Vagina (tissue), 2 donors: ENCODE measurements at regions not wholly inside any gene's neighbourhood (a gene's known extent, or its start where the extent isn't known, plus 50 kb on each side); places are given as distances from the start of the nearest gene placed in this dataset.

Experiments
- DNase-seq, 2 donors: peaks; one replicate each; pipeline ENCODE4 v3.0.0-alpha.2; 2017; ENCODE audit errors: extremely low spot score in 2 of 2
- H3K27ac ChIP-seq: fragments of 200-600 bp; sonication (generic); one replicate; pipeline ENCODE4 v1.5.1; 2019
- H3K27me3 ChIP-seq: fragments of 200-600 bp; sonication (generic); one replicate; pipeline ENCODE4 v1.5.1; 2019
- H3K36me3 ChIP-seq, 2 donors: fragments of 200-600 bp; sonication (generic); one replicate each; pipeline ENCODE4 v1.5.1; 2017 to 2019
- H3K4me1 ChIP-seq: fragments of 200-600 bp; sonication (generic); one replicate; pipeline ENCODE4 v1.5.1; 2019
- H3K4me3 ChIP-seq, 2 donors: fragments of 200-600 bp; sonication (generic); 1 replicate in 1 of 2; 2 replicates in 1 of 2; pipeline ENCODE4 v1.5.1; 2016 to 2019
- H3K9me3 ChIP-seq: fragments of 200-600 bp; sonication (generic); one replicate; pipeline ENCODE4 v1.5.1; 2019
- POLR2A ChIP-seq, 2 donors: fragments of 450-650 bp; IDR thresholded peaks; one replicate each; pipeline ENCODE4 v1.6.1; 2017; ENCODE audit warnings: antibody characterized with exemption in 2 of 2, mild to moderate bottlenecking in 2 of 2, moderate library complexity in 2 of 2
- POLR2AphosphoS5 ChIP-seq, 2 donors: sonication (generic); formaldehyde crosslinking; IDR thresholded peaks; one replicate each; pipeline ENCODE4 v1.9.0; 2017; ENCODE audit warnings: antibody characterized with exemption in 2 of 2, mild to moderate bottlenecking in 2 of 2, low read depth in 1 of 2; ENCODE audit not compliant: insufficient read depth in 1 of 2
- intact Hi-C: fragments of 100-400 bp; cut with DNase I; formaldehyde crosslinking; loops from one replicate; pipeline ENCODE4 v1.15.1; 2023
- TF ChIP-seq, protein P1 (sequence below), 3 experiments: fragments of 450-650 bp in 2 of 3; fragments of 200-600 bp in 1 of 3; sonication (generic) in 1 of 3; IDR thresholded peaks; one replicate each; pipeline ENCODE4 v1.5.1; 2017 to 2019; ENCODE audit warnings: antibody characterized with exemption in 3 of 3, mild to moderate bottlenecking in 2 of 3, moderate library complexity in 2 of 3

DNA sequence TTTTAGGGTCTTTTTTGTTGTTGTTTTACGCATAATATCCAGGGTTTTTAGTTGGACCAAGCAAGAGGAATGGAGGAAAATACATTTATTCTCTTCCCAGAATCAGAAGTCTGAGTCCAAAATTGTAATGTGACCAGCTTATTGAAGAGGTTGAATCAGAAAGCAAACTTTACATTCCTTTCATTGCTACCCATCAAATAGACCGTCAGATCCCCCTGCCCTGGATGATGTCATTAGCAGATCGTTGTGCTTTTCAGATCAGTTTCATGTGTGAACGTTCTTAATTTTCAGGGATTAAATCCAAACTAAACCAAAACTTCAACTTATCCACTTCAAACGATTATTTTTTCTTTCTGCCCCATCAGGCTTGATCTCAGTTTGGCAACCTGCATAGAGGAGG lies 85.7 kb upstream of the NGF start:
- intact Hi-C loops: loop anchor here (5.0 kb wide), 1 partner anchor 1134 kb away; no protein-coding TSS in a partner anchor
- TF ChIP-seq, protein P1, sequence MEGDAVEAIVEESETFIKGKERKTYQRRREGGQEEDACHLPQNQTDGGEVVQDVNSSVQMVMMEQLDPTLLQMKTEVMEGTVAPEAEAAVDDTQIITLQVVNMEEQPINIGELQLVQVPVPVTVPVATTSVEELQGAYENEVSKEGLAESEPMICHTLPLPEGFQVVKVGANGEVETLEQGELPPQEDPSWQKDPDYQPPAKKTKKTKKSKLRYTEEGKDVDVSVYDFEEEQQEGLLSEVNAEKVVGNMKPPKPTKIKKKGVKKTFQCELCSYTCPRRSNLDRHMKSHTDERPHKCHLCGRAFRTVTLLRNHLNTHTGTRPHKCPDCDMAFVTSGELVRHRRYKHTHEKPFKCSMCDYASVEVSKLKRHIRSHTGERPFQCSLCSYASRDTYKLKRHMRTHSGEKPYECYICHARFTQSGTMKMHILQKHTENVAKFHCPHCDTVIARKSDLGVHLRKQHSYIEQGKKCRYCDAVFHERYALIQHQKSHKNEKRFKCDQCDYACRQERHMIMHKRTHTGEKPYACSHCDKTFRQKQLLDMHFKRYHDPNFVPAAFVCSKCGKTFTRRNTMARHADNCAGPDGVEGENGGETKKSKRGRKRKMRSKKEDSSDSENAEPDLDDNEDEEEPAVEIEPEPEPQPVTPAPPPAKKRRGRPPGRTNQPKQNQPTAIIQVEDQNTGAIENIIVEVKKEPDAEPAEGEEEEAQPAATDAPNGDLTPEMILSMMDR (IDR thresholded peaks at IDR 0.05): no peak
- TF ChIP-seq POLR2A (IDR thresholded peaks at IDR 0.05) (no peak), POLR2AphosphoS5 (IDR thresholded peaks at IDR 0.05; ENCODE audit: insufficient read depth in 1 of 2, low read depth in 1 of 2) (no peak)
- no peak for DNase-seq

DNA sequence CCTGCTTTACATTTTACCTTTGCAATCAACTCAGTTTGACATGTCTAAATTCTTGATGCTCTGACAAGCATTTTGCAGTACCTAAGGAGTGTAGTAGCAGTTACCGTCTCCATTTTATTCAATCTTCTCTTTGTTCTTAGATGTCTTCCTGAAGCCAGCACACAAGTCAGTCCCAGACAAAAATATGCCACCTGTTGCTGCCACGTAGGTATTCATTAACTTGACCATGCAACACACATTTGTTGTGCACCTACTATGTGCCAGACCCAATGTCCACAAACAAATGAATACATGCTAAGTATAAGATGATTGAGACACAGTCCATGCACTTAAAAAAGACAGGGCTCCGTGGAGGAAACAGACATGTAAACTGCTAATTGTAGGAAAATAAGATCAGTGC lies 81.5 kb upstream of the NGF start:
- H3K4me3 ChIP-seq: no peak overlapping the region
- H3K27ac ChIP-seq: no peak overlapping the region
- intact Hi-C loops: no loop called here
- no peak for DNase-seq
- no peaks in the 10 kb centered on the region for H3K27me3 ChIP-seq
- H3K9me3 ChIP-seq: no peaks in the 10 kb centered on the region
- TF ChIP-seq POLR2A (IDR thresholded peaks at IDR 0.05) (no peak), POLR2AphosphoS5 (IDR thresholded peaks at IDR 0.05; ENCODE audit: insufficient read depth in 1 of 2, low read depth in 1 of 2) (no peak)
- TF ChIP-seq, protein P1 (IDR thresholded peaks at IDR 0.05): no peak
- no peaks in the 10 kb centered on the region for H3K36me3 ChIP-seq
- no peaks in the 10 kb centered on the region for H3K4me1 ChIP-seq

More for the DNA sequence above, 85.7 kb upstream of the NGF start:
- Histone ChIP-seq H3K27me3 (no peaks in the 10 kb centered on the region), H3K4me1 (no peaks in the 10 kb centered on the region), H3K27ac (no peak overlapping the region), H3K4me3 (no peak overlapping the region), H3K36me3 (no peaks in the 10 kb centered on the region), H3K9me3 (no peaks in the 10 kb centered on the region)

DNA sequence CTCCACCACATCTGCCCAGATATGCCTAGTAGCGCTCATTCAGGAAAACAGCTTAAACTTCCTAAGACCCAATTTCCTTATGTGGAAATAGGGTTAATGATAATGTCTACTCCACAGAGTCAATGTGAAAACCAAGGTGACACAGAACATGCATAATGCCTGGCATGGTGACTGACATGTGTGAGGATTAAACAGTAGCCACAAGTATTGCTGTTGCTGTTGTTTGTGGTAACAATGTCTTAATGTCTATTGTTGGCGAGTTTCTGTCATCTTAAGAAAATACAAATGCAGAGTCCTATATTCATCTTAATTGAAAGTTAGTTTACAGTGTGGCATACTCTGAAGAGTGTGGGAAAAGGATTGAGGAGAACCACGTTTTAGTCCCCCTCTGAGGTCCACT lies 75.6 kb upstream of the NGF start:
- intact Hi-C loops: no loop called here
- DNase-seq: no peak
- H3K27me3 ChIP-seq: no peaks in the 10 kb centered on the region

DNA sequence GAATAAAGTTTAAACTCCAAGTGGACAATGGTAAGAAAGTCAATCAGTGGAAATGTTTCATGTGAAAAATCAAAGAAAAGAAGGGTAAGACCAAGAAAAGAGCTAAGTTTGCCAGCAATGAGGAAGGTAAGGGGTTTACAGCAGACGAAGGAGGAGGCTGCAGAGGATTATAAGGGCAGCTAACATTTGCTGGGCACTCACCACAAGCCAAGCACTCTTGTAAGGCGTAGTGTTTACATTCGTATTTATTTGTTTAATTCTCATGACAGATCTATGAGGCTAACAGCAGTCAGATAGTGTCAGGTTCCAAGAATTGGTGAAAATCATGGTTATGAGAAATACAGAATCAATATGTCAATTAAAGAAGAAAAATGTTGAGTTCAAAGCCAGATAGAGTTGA lies 75.2 kb upstream of the NGF start:
- Histone ChIP-seq H3K27ac (no peak overlapping the region), H3K9me3 (no peaks in the 10 kb centered on the region), H3K36me3 (no peaks in the 10 kb centered on the region), H3K4me3 (no peak overlapping the region), H3K27me3 (no peaks in the 10 kb centered on the region), H3K4me1 (no peaks in the 10 kb centered on the region)
- no peak for DNase-seq
- intact Hi-C loops: no loop called here
- TF ChIP-seq POLR2AphosphoS5 (IDR thresholded peaks at IDR 0.05; ENCODE audit: insufficient read depth in 1 of 2, low read depth in 1 of 2) (no peak), POLR2A (IDR thresholded peaks at IDR 0.05) (no peak)
- TF ChIP-seq, protein P1 (IDR thresholded peaks at IDR 0.05): no peak

More for the DNA sequence above, 75.6 kb upstream of the NGF start:
- no peaks in the 10 kb centered on the region for H3K36me3 ChIP-seq
- H3K9me3 ChIP-seq: no peaks in the 10 kb centered on the region
- H3K4me3 ChIP-seq: no peak overlapping the region
- H3K4me1 ChIP-seq: no peaks in the 10 kb centered on the region
- no peak for TF ChIP-seq POLR2A (IDR thresholded peaks at IDR 0.05)
- no peak overlapping the region for H3K27ac ChIP-seq

DNA sequence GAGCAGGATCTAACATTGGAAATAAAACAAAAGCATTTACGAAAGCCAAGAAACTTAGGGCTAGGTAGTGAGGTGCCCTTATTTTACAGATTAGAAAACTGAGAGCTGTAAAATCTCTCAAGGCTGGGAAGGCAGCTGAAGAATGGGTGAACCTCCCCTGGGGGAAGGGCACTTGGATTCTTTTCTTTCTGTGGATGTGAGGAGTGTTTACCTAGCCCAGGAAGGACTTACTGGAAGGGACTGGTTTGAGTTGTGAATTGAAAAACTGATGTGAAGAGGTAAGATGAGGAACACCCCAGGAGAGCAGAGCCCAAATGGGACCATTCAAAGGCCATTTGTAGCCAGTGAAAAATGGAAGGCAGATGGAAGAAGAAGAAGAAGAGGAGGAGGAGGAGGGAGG lies 74.7 kb upstream of the NGF start:
- intact Hi-C loops: no loop called here
- DNase-seq: no peak

More for the DNA sequence above, 74.7 kb upstream of the NGF start:
- Histone ChIP-seq H3K4me3 (no peak overlapping the region), H3K36me3 (no peaks in the 10 kb centered on the region), H3K9me3 (no peaks in the 10 kb centered on the region), H3K27ac (no peak overlapping the region), H3K4me1 (no peaks in the 10 kb centered on the region), H3K27me3 (no peaks in the 10 kb centered on the region)
- no peak for TF ChIP-seq POLR2A (IDR thresholded peaks at IDR 0.05)
- TF ChIP-seq POLR2AphosphoS5 (IDR thresholded peaks at IDR 0.05; ENCODE audit: insufficient read depth in 1 of 2, low read depth in 1 of 2): no peak
- TF ChIP-seq, protein P1 (IDR thresholded peaks at IDR 0.05): no peak
